HEK293 (cell line): ENCODE measurements at regions not wholly inside any gene's neighbourhood (a gene's known extent, or its start where the extent isn't known, plus 50 kb on each side); places are given as distances from the start of the nearest gene placed in this dataset.

Source experiments
- CTCF ChIA-PET: fragments of 350-600 bp; formaldehyde crosslinking; extraction: SDS; loops from one replicate; lab custom pipeline; 2021; ENCODE audit warnings: antibody characterized with exemption; lab: Yijun Ruan, JAX
- POLR2A ChIA-PET: fragments of 300-600 bp; formaldehyde crosslinking; extraction: SDS; loops from one replicate; lab custom pipeline; 2020; ENCODE audit warnings: antibody characterized with exemption, inconsistent platforms; lab: Yijun Ruan, JAX
- H3K27ac ChIP-seq: fragments of 200-500 bp; sonication (Bioruptor generic); 2 replicates; pipeline ENCODE4 v1.5.1; 2014; ENCODE audit warnings: low read depth, low read length, control low read depth, inconsistent platforms; ENCODE audit errors: extremely low read depth
- H3K36me3 ChIP-seq, 2 experiments: fragments of 200-500 bp in 1 of 2; sonication (Bioruptor generic) in 1 of 2; 1 replicate in 1 of 2; 2 replicates in 1 of 2; pipeline ENCODE4 v1.5.1; 2014 to 2017; ENCODE audit warnings: inconsistent platforms in 2 of 2, low read length in 2 of 2; ENCODE audit not compliant: control insufficient read depth in 2 of 2, insufficient read depth in 1 of 2
- H3K4me1 ChIP-seq: fragments of 200-500 bp; sonication (Bioruptor generic); 2 replicates; pipeline ENCODE4 v1.5.1; 2014; ENCODE audit warnings: mild to moderate bottlenecking, low read length, inconsistent platforms; ENCODE audit not compliant: control insufficient read depth, insufficient read depth
- H3K4me3 ChIP-seq: 2 replicates; pipeline ENCODE4 v1.5.1; 2011; ENCODE audit warnings: low read depth, mild to moderate bottlenecking, control low read depth, low read length, moderate library complexity
- H3K9me3 ChIP-seq: fragments of 200-500 bp; sonication (Bioruptor generic); 2 replicates; pipeline ENCODE4 v1.5.1; 2014; ENCODE audit warnings: low read depth, low read length, inconsistent platforms; ENCODE audit not compliant: control insufficient read depth, insufficient read depth
- BCL6B ChIP-seq: fragments of 450-650 bp; formaldehyde crosslinking; IDR thresholded peaks from 2 replicates; pipeline ENCODE4 v1.5.1; 2017; ENCODE audit warnings: missing biosample characterization, missing genetic modification characterization
- ELK4 ChIP-seq: IDR thresholded peaks from 2 replicates; pipeline ENCODE4 v1.6.1; 2011; ENCODE audit warnings: mild to moderate bottlenecking, low read depth, low read length, borderline replicate concordance
- MZF1 ChIP-seq: fragments of 450-650 bp; formaldehyde crosslinking; IDR thresholded peaks from 2 replicates; pipeline ENCODE4 v1.5.1; 2017; ENCODE audit warnings: missing biosample characterization, missing genetic modification characterization, borderline replicate concordance
- OVOL3 ChIP-seq: fragments of 450-650 bp; formaldehyde crosslinking; IDR thresholded peaks from 2 replicates; pipeline ENCODE4 v1.5.1; 2016; ENCODE audit warnings: missing biosample characterization, missing genetic modification characterization
- REPIN1 ChIP-seq: fragments of 450-650 bp; formaldehyde crosslinking; IDR thresholded peaks from 2 replicates; pipeline ENCODE4 v1.5.1; 2017; ENCODE audit warnings: missing biosample characterization, missing genetic modification characterization, low read depth
- SETDB1 ChIP-seq: IDR thresholded peaks from one replicate; pipeline ENCODE4 v1.6.1; 2017; ENCODE audit warnings: mild to moderate bottlenecking, low read length, moderate library complexity, mixed read lengths; ENCODE audit not compliant: insufficient read length
- ZBTB49 ChIP-seq: fragments of 450-650 bp; formaldehyde crosslinking; IDR thresholded peaks from 2 replicates; pipeline ENCODE4 v1.5.1; 2016; ENCODE audit warnings: missing biosample characterization, missing genetic modification characterization, low read depth
- ZNF112 ChIP-seq: fragments of 450-650 bp; formaldehyde crosslinking; IDR thresholded peaks from 2 replicates; pipeline ENCODE4 v1.5.0; 2017; ENCODE audit warnings: missing biosample characterization, missing genetic modification characterization
- ZNF16 ChIP-seq: fragments of 450-650 bp; formaldehyde crosslinking; IDR thresholded peaks from 2 replicates; pipeline ENCODE4 v1.5.1; 2016; ENCODE audit warnings: low read depth, missing biosample characterization, missing genetic modification characterization
- ZNF248 ChIP-seq: fragments of 450-650 bp; formaldehyde crosslinking; IDR thresholded peaks from 2 replicates; pipeline ENCODE4 v1.5.1; 2017; ENCODE audit warnings: missing biosample characterization, missing genetic modification characterization
- ZNF274 ChIP-seq, 2 experiments: fragments of 200-500 bp in 1 of 2; fragments of 450-650 bp in 1 of 2; sonication (Bioruptor generic) in 1 of 2; formaldehyde crosslinking in 1 of 2; IDR thresholded peaks; 2 replicates each; pipeline versions ENCODE4 v1.5.1 to v1.6.1; 2014 to 2016; ENCODE audit warnings: borderline replicate concordance in 1 of 2, inconsistent platforms in 1 of 2, low read length in 1 of 2, missing biosample characterization in 1 of 2, missing genetic modification characterization in 1 of 2
- ZNF350 ChIP-seq: fragments of 450-650 bp; formaldehyde crosslinking; IDR thresholded peaks from 2 replicates; pipeline ENCODE4 v1.5.0; 2017; ENCODE audit warnings: missing biosample characterization, mild to moderate bottlenecking, missing genetic modification characterization
- ZNF394 ChIP-seq: fragments of 450-650 bp; formaldehyde crosslinking; IDR thresholded peaks from 2 replicates; pipeline ENCODE4 v1.5.1; 2016; ENCODE audit warnings: missing biosample characterization, missing genetic modification characterization, mild to moderate bottlenecking, moderate library complexity, borderline replicate concordance
- ZNF48 ChIP-seq: fragments of 450-650 bp; formaldehyde crosslinking; IDR thresholded peaks from 2 replicates; pipeline ENCODE4 v1.5.1; 2016; ENCODE audit warnings: missing biosample characterization, missing genetic modification characterization
- ZNF513 ChIP-seq: fragments of 450-650 bp; IDR thresholded peaks from 2 replicates; pipeline ENCODE4 v1.5.1; 2018; ENCODE audit warnings: missing biosample characterization, missing genetic modification characterization
- ZNF555 ChIP-seq: fragments of 450-650 bp; formaldehyde crosslinking; conservative IDR thresholded peaks from 2 replicates; pipeline ENCODE4 v1.5.1; 2017; ENCODE audit warnings: missing biosample characterization, mild to moderate bottlenecking, missing genetic modification characterization, inconsistent platforms
- ZNF571 ChIP-seq: fragments of 450-650 bp; formaldehyde crosslinking; IDR thresholded peaks from 2 replicates; pipeline ENCODE4 v1.5.0; 2017; ENCODE audit warnings: missing biosample characterization, missing genetic modification characterization
- ZNF645 ChIP-seq: fragments of 450-650 bp; formaldehyde crosslinking; IDR thresholded peaks from 2 replicates; pipeline ENCODE4; 2016; ENCODE audit warnings: missing biosample characterization, missing genetic modification characterization
- ZNF658 ChIP-seq: fragments of 450-650 bp; formaldehyde crosslinking; IDR thresholded peaks from 2 replicates; pipeline ENCODE4; 2016; ENCODE audit warnings: missing biosample characterization, missing genetic modification characterization
- ZNF704 ChIP-seq: fragments of 450-650 bp; formaldehyde crosslinking; IDR thresholded peaks from 2 replicates; pipeline ENCODE4 v1.5.1; 2016; ENCODE audit warnings: missing biosample characterization, missing genetic modification characterization
- ZNF776 ChIP-seq: fragments of 450-650 bp; formaldehyde crosslinking; IDR thresholded peaks from 2 replicates; pipeline ENCODE4 v1.5.0; 2017; ENCODE audit warnings: missing biosample characterization, missing genetic modification characterization, borderline replicate concordance
- ZNF791 ChIP-seq: fragments of 450-650 bp; formaldehyde crosslinking; IDR thresholded peaks from 2 replicates; pipeline ENCODE4 v1.5.1; 2016; ENCODE audit warnings: missing biosample characterization, missing genetic modification characterization
- ZNF837 ChIP-seq: fragments of 450-650 bp; formaldehyde crosslinking; IDR thresholded peaks from 2 replicates; pipeline ENCODE4 v1.5.1; 2016; ENCODE audit warnings: missing biosample characterization, missing genetic modification characterization
- ZNF843 ChIP-seq: fragments of 450-650 bp; formaldehyde crosslinking; IDR thresholded peaks from 2 replicates; pipeline ENCODE4 v1.5.1; 2016; ENCODE audit warnings: missing biosample characterization, missing genetic modification characterization
- ZSCAN23 ChIP-seq: fragments of 450-650 bp; formaldehyde crosslinking; IDR thresholded peaks from 2 replicates; pipeline ENCODE4 v1.5.1; 2016; ENCODE audit warnings: missing biosample characterization, missing genetic modification characterization

- TF ChIP-seq ELK4, result no peak
- TF ChIP-seq ZNF704, result no peak
- no peak for TF ChIP-seq ZSCAN23 (tag by site-specific recombination)
- no peak for TF ChIP-seq ZBTB49 (tag by site-specific recombination)
- TF ChIP-seq ZNF350, result no peak
- TF ChIP-seq ZNF571 (tag by site-specific recombination), result no peak
- TF ChIP-seq ZNF112 (tag by site-specific recombination), result no peak
- no peak for TF ChIP-seq ZNF394 (tag by site-specific recombination)
- TF ChIP-seq ZNF843, result no peak
These were observed 538.5 kb upstream of the LRRC4C start (continued) for GRCh38 chr11:41997844-41998401.

- H3K4me3 ChIP-seq, result no peak overlapping the region
- ChIA-PET POLR2A (no interaction called here), CTCF (no interaction called here)
- H3K4me1 ChIP-seq, result no peaks in the 10 kb centered on the region
- H3K36me3 ChIP-seq, result no peaks in the 10 kb centered on the region
- H3K9me3 ChIP-seq, result no peaks in the 10 kb centered on the region
- no peak for TF ChIP-seq REPIN1 (tag by site-specific recombination)
- no peak for TF ChIP-seq ZNF48
- TF ChIP-seq ZNF274 (IDR thresholded peaks at IDR 0.05; ENCODE audit: low read length), result no peak
- TF ChIP-seq ZNF274 (tag by site-specific recombination; IDR thresholded peaks at IDR 0.05; ENCODE audit: borderline replicate concordance), result no peak
- no peak for TF ChIP-seq ZNF16 (tag by site-specific recombination)
- no peak for TF ChIP-seq ZNF837 (tag by site-specific recombination)
- no peak overlapping the region for H3K27ac ChIP-seq
These were observed 539.6 kb upstream of the LRRC4C start for GRCh38 chr11:41999066-41999465.

GRCh38 chr11:42003801-42004200, 544.3 kb upstream of the LRRC4C start:
- Histone ChIP-seq H3K27ac (no peak overlapping the region), H3K36me3 (no peaks in the 10 kb centered on the region), H3K4me3 (no peak overlapping the region), H3K9me3 (no peaks in the 10 kb centered on the region), H3K4me1 (no peaks in the 10 kb centered on the region)
- POLR2A ChIA-PET, result no interaction called here
- CTCF ChIA-PET, result no interaction called here
- TF ChIP-seq ZNF776 (tag by site-specific recombination) (no peak), MZF1 (no peak), BCL6B (tag by site-specific recombination) (no peak), ZNF48 (no peak), ZNF791 (tag by site-specific recombination) (no peak), SETDB1 (no peak), ZNF645 (tag by site-specific recombination) (no peak), OVOL3 (no peak), ZNF658 (no peak), ZNF248 (no peak), ZNF513 (no peak), ZNF555 (tag by site-specific recombination) (no peak)
